ENCODE measurements at regions not wholly inside any gene's neighbourhood (a gene's known extent, or its start where the extent isn't known, plus 50 kb on each side); places are given as distances from the start of the nearest gene placed in this dataset.
"Not testable (repeated sequence)": the region's sequence is repeated elsewhere in the genome, so short reads cannot be mapped to it uniquely, and the experiment has no call there.

GRCh38 chr7:145411066-145411465 is 575.2 kb upstream of the TPK1 start:
- DNase-seq (ENCODE audit: low read depth): no peak
- no peak overlapping the region for H3K4me3 ChIP-seq (ENCODE audit: low read depth, low read length)
- no peak for TF ChIP-seq CTCF (conservative IDR thresholded peaks at IDR 0.05; ENCODE audit: low read depth, low read length)

DNA sequence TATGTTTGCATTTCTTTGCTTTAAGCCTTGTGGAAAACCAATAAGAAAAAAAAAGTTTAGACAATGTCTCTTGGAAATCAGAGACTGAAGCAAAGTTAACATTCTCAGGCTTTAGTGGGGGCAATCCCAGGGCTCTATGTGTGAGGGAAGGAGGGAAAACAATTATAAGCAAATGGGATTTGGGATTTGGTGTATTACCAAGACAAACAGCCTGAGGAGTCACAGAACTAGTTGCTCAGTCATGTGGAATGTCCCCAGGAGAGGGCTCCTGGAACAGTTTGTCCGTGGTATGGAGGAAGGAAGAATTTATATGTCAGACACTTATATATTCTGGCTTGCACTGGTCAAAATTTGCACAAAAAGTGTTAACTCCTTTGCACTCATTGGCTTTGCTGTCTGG is 562.9 kb upstream of the TPK1 start:
- TF ChIP-seq CTCF (conservative IDR thresholded peaks at IDR 0.05; ENCODE audit: low read depth, low read length): no peak
- DNase-seq (ENCODE audit: low read depth): no peak

GRCh38 chr7:145394126-145394525 is 558.3 kb upstream of the TPK1 start:
- TF ChIP-seq CTCF (conservative IDR thresholded peaks at IDR 0.05; ENCODE audit: low read depth, low read length): no peak
- H3K4me3 ChIP-seq (ENCODE audit: low read depth, low read length): no peak overlapping the region
- no peak for DNase-seq (ENCODE audit: low read depth)

More for the DNA sequence above, 562.9 kb upstream of the TPK1 start:
- no peak overlapping the region for H3K4me3 ChIP-seq (ENCODE audit: low read depth, low read length)

- DNase-seq (ENCODE audit: low read depth): no peak
- no peak for TF ChIP-seq CTCF (conservative IDR thresholded peaks at IDR 0.05; ENCODE audit: low read depth, low read length)
- H3K4me3 ChIP-seq (ENCODE audit: low read depth, low read length): no peak overlapping the region
Measured at GRCh38 chr7:145382762-145383161, 546.9 kb upstream of the TPK1 start.

DNA sequence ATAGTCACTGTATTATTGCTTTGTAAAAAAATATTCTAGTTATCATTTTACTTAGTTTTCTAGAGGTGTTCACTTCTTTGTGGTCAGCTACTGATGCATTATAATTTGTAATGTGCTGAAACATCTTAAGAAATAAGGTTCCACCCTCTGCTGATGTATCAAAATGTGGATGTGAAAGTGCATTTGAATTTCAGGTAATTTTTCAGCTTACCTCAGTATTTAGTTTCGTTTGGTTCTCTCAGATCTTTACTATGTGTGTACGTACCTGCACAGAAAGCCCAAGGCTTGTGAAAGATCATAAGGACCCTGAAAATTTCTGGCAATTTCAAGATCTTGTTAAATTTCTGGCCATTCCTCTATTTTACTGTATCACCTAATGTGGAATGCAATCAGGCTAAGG is 542.3 kb upstream of the TPK1 start:
- H3K4me3 ChIP-seq (ENCODE audit: low read depth, low read length): no peak overlapping the region
- DNase-seq (ENCODE audit: low read depth): no peak
- TF ChIP-seq CTCF (conservative IDR thresholded peaks at IDR 0.05; ENCODE audit: low read depth, low read length): no peak

- no peak for TF ChIP-seq CTCF (conservative IDR thresholded peaks at IDR 0.05; ENCODE audit: low read depth, low read length)
- no peak overlapping the region for H3K4me3 ChIP-seq (ENCODE audit: low read depth, low read length)
- no peak for DNase-seq (ENCODE audit: low read depth)
Measured at GRCh38 chr7:145360511-145361100, 524.8 kb upstream of the TPK1 start.

DNA sequence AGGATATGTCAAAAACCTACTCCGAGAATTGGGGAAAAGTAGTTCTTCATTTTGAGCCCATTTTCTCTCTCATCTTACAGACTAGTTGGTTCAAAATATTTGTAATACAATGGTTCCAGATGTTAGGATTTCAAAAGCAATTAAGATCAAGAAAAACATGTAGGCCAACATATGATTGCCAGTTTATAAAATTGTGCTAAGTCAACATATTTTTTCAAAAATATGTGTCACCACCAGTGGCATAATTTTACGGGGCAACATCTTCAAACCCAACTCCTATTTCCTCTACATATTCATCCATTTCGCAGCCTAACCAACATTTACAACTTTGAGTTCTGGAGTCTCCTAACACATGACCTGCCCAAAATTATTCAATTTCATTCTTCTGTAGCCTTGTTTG is 514.5 kb upstream of the TPK1 start:
- DNase-seq (ENCODE audit: low read depth): no peak
- TF ChIP-seq CTCF (conservative IDR thresholded peaks at IDR 0.05; ENCODE audit: low read depth, low read length): no peak
- no peak overlapping the region for H3K4me3 ChIP-seq (ENCODE audit: low read depth, low read length)

GRCh38 chr7:145349452-145349851 is 513.6 kb upstream of the TPK1 start:
- H3K4me3 ChIP-seq (ENCODE audit: low read depth, low read length); DNase-seq (ENCODE audit: low read depth): not testable (repeated sequence)

Data from epithelial cell of proximal tubule (primary cell).